HS-5 (cell line): ENCODE measurements at regions not wholly inside any gene's neighbourhood (a gene's known extent, or its start where the extent isn't known, plus 50 kb on each side); places are given as distances from the start of the nearest gene placed in this dataset.

Experiments
- DNase-seq: peaks from one replicate; pipeline ENCODE4 v3.0.0-alpha.2; 2012; ENCODE audit warnings: low read depth

DNA sequence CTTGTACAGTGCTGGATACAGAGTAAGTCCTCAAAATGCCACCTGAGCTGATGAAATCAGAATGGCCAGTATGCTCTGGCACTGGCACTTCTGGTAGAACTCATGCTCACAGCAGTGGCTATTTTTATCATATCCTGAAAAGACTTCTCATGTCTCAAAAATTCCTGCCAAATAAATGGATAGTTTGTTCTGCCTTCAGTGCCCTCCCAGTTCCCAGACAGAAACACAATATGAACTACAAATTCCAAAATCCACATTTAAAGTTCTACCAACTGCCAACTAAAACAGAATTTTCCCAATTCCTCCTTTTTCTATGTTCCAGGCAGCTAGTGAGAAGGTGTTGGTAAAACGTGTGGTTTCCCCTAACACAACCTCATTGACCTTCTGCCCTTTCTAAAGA lies 51.4 kb upstream of the RGS1 start:
- DNase-seq: no peak
